ENCODE measurements at regions not wholly inside any gene's neighbourhood (a gene's known extent, or its start where the extent isn't known, plus 50 kb on each side); places are given as distances from the start of the nearest gene placed in this dataset.
"Not testable (repeated sequence)": the region's sequence is repeated elsewhere in the genome, so short reads cannot be mapped to it uniquely, and the experiment has no call there.

DNA sequence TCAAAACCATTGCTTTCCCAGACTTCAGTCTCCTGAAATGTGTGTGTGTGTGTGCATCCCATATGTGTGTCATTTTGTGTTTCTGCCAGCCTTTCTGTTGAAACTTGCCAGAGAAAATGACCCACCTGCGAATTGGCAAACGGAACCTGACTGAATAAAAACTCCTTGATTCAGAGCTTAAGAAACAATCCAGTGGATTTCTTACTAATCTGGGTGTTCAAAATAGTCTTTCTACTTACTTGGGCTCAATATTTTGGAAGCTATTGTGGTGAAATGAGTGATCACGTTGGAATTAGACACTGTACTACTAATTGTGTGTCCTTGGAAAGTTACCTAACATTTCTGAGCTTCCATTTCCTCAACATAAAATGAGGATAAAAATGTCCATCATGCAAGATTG is 138.9 kb upstream of the ERG start:
- H3K9ac ChIP-seq (ENCODE audit: low read depth, low read length), result no peak overlapping the region
- no peak overlapping the region for H3K27ac ChIP-seq (ENCODE audit: low read depth, low read length)
- H3K9me3 ChIP-seq (ENCODE audit: insufficient read depth, low read depth, low read length), result 0 out of 2 replicates have a peak, but pooled peaks cover 5% of the 10 kb centered on the region
- no peak overlapping the region for H3K4me3 ChIP-seq (ENCODE audit: low read length)
- H3K4me1 ChIP-seq (ENCODE audit: insufficient read depth, low read length), result no peaks in the 10 kb centered on the region
- no peaks in the 10 kb centered on the region for H3K27me3 ChIP-seq (ENCODE audit: insufficient read depth, low read length)
- H3K36me3 ChIP-seq (ENCODE audit: insufficient read depth, low read length), result no peaks in the 10 kb centered on the region
- WGBS, result 94% methylated on average over 3 of the region's 3 CpGs

DNA sequence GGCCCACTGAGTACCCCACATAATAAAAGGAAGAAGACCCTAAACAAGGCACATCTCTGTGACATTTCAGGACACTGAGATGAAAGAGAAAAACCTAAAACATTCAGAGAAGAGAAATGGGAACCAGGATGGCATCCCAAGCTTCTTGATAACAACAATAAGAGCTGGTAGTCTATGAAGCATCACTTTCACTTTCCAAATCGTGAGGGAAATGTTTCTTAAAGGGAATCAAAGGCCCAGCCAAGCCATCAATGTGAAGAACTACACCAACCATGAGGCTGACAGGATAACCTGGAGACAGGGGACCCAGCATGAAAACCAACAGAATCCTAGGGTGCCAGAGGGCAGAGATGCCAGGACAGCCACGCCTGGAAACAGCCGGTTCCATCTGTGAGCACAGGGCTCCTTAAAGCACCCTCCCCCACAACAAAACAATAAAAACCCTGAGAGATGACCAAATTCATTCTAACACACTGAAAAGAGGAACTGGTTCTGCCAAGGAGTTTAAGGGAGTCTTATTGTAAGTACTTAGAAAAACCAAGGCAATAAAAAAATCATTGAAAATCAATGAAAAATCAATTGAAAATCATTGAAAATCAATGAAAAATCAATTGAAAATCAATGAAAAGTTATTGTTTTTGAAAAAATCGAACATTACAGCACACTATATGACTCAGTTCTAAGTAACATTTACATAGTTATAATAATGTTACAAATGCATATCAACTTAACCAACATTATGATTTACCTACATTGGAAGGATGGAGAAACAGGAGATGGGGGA is 141.5 kb upstream of the ERG start:
- Histone ChIP-seq H3K4me3 (ENCODE audit: low read length) (no peak overlapping the region), H3K9ac (ENCODE audit: low read depth, low read length) (no peak overlapping the region), H3K36me3 (ENCODE audit: insufficient read depth, low read length) (no peaks in the 10 kb centered on the region), H3K27me3 (ENCODE audit: insufficient read depth, low read length) (no peaks in the 10 kb centered on the region), H3K9me3 (ENCODE audit: insufficient read depth, low read depth, low read length) (0 out of 2 replicates have a peak, but pooled peaks cover 5% of the 10 kb centered on the region), H3K27ac (ENCODE audit: low read depth, low read length) (no peak overlapping the region), H3K4me1 (ENCODE audit: insufficient read depth, low read length) (peaks cover 14% of the 10 kb centered on the region)
- WGBS, result 91% methylated on average over 3 of the region's 4 CpGs

DNA sequence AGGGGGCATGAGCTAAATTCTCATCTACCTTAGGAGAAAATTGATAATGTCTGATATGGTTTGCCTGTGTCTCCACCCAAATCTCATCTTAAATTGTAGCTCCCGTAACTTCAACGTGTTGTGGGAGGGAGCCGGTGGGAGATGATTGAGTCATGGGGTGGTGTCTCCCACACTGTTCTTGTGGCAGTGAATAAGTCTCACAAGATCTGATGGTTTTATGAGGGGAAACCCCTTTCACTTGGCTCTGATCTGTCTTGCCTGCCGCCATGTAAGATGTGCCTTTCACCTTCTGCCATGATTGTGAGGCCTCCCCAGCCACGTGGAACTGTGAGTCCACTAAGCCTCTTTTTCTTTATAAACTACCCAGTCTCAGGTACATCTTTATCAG is 142.1 kb upstream of the ERG start:
- not testable (repeated sequence) for H3K9me3 ChIP-seq (ENCODE audit: insufficient read depth, low read depth, low read length); H3K27ac ChIP-seq (ENCODE audit: low read depth, low read length); H3K4me3 ChIP-seq (ENCODE audit: low read length); H3K9ac ChIP-seq (ENCODE audit: low read depth, low read length); H3K36me3 ChIP-seq (ENCODE audit: insufficient read depth, low read length); H3K27me3 ChIP-seq (ENCODE audit: insufficient read depth, low read length)
- WGBS, result 96% methylated on average over 5 of the region's 5 CpGs
- peaks cover 14% of the 10 kb centered on the region for H3K4me1 ChIP-seq (ENCODE audit: insufficient read depth, low read length)

DNA sequence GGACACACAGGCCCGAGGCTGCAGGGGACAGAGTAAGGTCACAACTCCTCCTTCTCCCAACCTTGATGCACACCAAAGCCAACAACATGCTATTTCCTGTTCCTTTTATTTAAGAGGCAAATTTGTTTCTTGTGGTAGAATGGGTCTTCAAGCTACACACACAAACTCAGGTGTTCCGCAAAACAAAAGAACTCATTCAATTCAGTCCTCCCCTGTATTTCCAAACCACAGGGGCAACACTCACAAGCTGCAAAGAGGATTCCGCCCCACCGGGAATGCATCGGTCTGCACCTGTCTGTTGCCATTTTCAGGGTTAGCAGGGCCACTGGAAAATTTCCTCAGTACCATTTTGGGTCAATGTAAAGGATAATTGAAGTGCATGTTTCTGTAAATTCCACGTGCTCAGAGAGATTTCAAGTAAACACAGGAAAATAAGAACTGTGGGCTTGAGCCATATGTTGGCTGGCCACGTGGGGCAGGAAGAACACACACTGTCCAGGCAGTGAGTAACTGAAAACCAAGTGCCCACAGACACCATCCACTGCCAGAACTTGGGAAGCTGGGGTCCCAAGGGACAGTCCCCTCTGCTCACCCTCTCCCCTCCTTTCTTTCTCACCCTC is 145.2 kb upstream of the ERG start:
- no peak overlapping the region for H3K4me3 ChIP-seq (ENCODE audit: low read length)
- 0 out of 2 replicates have a peak, but pooled peaks cover 5% of the 10 kb centered on the region for H3K9me3 ChIP-seq (ENCODE audit: insufficient read depth, low read depth, low read length)
- peaks cover 14% of the 10 kb centered on the region for H3K4me1 ChIP-seq (ENCODE audit: insufficient read depth, low read length)
- H3K36me3 ChIP-seq (ENCODE audit: insufficient read depth, low read length), result no peaks in the 10 kb centered on the region
- no peak overlapping the region for H3K9ac ChIP-seq (ENCODE audit: low read depth, low read length)
- H3K27ac ChIP-seq (ENCODE audit: low read depth, low read length), result peak overlapping the region; percentile 10; the same call in 1 of the 2 replicates
- WGBS, result 73% methylated on average over 7 of the region's 7 CpGs
- 0 out of 2 replicates have a peak, but pooled peaks cover 1% of the 10 kb centered on the region for H3K27me3 ChIP-seq (ENCODE audit: insufficient read depth, low read length)

DNA sequence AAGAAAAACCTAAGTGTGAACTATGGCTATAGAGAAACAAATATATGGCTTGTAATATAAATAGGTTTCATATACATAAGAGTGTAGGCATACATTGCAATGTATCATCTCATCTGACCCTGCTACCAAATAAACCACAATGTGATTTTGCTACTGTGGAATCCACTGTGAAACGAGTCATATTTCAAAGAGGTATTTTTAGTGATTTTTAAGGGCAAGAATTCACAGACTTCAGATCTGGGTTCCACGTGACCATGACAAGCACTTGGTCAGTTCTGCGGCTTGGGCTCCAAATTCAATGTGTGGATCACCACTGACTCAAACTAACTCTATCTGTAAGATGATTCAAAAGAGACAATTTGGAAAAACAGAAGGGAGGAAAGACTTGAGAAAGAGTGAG is 147.0 kb upstream of the ERG start:
- Histone ChIP-seq H3K4me3 (ENCODE audit: low read length) (no peak overlapping the region), H3K9me3 (ENCODE audit: insufficient read depth, low read depth, low read length) (no peaks in the 10 kb centered on the region), H3K9ac (ENCODE audit: low read depth, low read length) (no peak overlapping the region), H3K4me1 (ENCODE audit: insufficient read depth, low read length) (peaks cover 14% of the 10 kb centered on the region), H3K27ac (ENCODE audit: low read depth, low read length) (no peak overlapping the region), H3K36me3 (ENCODE audit: insufficient read depth, low read length) (no peaks in the 10 kb centered on the region), H3K27me3 (ENCODE audit: insufficient read depth, low read length) (0 out of 2 replicates have a peak, but pooled peaks cover 2% of the 10 kb centered on the region)
- WGBS, result 88% methylated on average over 3 of the region's 3 CpGs

DNA sequence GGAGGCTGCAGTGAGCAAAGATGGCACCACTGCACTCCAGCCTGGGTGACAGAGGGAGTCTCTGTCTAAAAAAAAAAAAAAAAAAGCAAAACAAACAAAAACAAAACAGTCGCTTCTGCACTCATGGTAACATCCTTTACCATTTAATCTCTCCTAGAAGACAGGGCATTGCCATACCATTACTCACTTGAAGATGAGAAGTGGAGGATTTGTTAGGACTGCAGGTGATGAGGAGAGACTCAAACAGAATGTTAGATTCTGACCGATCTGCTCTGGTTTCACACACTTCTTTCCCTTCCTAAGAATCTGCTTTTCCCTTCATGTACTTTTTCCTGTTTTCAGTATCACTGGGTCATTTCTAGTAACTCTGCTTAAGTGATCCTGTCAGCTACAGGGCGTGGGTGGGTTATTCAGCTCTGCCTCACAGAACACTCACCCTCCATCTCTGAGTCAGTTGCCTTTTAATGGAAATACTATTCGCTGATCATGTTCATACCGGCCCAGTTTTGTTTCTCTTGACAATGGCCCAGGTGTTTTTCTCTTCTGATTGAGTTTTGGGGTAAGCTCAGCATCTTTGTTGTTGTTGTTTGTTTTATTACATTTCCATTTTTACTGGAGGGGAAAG is 148.0 kb upstream of the ERG start:
- Histone ChIP-seq H3K4me1 (ENCODE audit: insufficient read depth, low read length) (peaks cover 14% of the 10 kb centered on the region), H3K36me3 (ENCODE audit: insufficient read depth, low read length) (no peaks in the 10 kb centered on the region), H3K27ac (ENCODE audit: low read depth, low read length) (no peak overlapping the region), H3K4me3 (ENCODE audit: low read length) (no peak overlapping the region), H3K27me3 (ENCODE audit: insufficient read depth, low read length) (0 out of 2 replicates have a peak, but pooled peaks cover 2% of the 10 kb centered on the region), H3K9me3 (ENCODE audit: insufficient read depth, low read depth, low read length) (no peaks in the 10 kb centered on the region), H3K9ac (ENCODE audit: low read depth, low read length) (no peak overlapping the region)
- 96% methylated on average over 4 of the region's 5 CpGs for WGBS

DNA sequence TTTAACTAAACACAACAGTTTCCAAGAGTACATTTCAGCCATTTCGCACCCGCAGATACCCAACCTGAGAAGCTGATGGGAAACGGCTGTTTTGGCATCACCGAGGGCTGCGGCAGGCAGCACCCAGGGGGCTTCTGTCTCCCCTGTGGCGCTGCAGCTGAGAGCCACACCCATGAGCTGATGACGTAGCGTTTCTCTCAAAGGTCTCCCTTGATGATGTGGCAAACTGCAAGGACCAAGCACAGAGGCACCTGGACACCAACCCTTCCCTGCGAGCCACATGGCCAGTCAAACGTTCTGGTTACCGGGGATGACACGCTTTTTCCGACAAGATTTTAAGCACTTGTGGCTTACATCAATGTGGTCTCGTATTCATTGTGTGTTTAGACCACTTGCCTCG is 150.8 kb upstream of the ERG start:
- no peaks in the 10 kb centered on the region for H3K4me1 ChIP-seq (ENCODE audit: insufficient read depth, low read length)
- 0 out of 2 replicates have a peak, but pooled peaks cover 2% of the 10 kb centered on the region for H3K27me3 ChIP-seq (ENCODE audit: insufficient read depth, low read length)
- H3K27ac ChIP-seq (ENCODE audit: low read depth, low read length), result no peak overlapping the region
- H3K9me3 ChIP-seq (ENCODE audit: insufficient read depth, low read depth, low read length), result no peaks in the 10 kb centered on the region
- no peaks in the 10 kb centered on the region for H3K36me3 ChIP-seq (ENCODE audit: insufficient read depth, low read length)
- WGBS, result 95% methylated on average over 15 of the region's 15 CpGs
- H3K4me3 ChIP-seq (ENCODE audit: low read length), result no peak overlapping the region
- H3K9ac ChIP-seq (ENCODE audit: low read depth, low read length), result no peak overlapping the region

DNA sequence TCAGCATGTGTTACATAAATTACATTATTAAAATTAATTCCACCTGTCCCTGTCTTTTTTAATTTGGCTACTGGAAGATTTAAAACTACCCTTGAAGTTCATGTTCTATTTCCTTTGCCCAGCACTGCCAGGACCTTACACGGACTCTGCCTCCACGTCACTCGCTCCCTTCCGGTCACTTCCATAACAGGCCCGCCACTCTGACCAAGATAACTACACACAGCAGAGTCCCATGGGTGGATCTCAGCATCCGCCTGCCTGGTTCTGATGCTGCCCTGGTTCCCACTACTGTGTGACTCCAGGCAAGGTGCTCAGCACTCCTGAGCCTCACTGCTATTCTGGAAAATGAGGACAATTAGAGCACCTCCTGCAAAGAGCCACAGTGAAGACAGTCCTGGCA is 153.3 kb upstream of the ERG start:
- H3K27me3 ChIP-seq (ENCODE audit: insufficient read depth, low read length), result peaks cover 12% of the 10 kb centered on the region; the same call in 1 of the 2 replicates

DNA sequence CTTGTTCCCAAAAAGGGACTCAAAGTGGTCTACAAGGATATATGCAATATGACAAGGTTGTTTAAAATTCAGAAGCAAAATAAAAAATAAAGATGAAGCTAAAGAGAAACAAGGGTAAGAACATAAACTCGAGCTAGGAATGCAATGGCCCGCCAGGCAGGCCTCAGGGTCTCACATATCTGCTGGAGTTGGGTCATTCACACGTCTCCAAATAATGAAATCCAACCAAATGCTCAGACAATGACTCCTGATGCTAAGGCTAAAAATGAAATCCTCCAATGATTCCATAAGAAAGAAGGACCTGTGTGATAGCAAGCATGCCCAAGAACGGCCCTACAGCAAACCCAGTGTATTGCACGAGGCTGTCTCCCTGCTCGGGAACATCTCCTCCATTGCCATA is 153.3 kb upstream of the ETS2 start:
- Histone ChIP-seq H3K36me3 (ENCODE audit: insufficient read depth, low read length) (no peaks in the 10 kb centered on the region), H3K9ac (ENCODE audit: low read depth, low read length) (no peak overlapping the region), H3K27me3 (ENCODE audit: insufficient read depth, low read length) (peaks cover 20% of the 10 kb centered on the region; the same call in 1 of the 2 replicates), H3K4me3 (ENCODE audit: low read length) (no peak overlapping the region), H3K4me1 (ENCODE audit: insufficient read depth, low read length) (no peaks in the 10 kb centered on the region), H3K27ac (ENCODE audit: low read depth, low read length) (no peak overlapping the region), H3K9me3 (ENCODE audit: insufficient read depth, low read depth, low read length) (no peaks in the 10 kb centered on the region)
- 91% methylated on average over 6 of the region's 6 CpGs for WGBS

More for the DNA sequence above, 153.3 kb upstream of the ERG start:
- Histone ChIP-seq H3K4me3 (ENCODE audit: low read length) (no peak overlapping the region), H3K9me3 (ENCODE audit: insufficient read depth, low read depth, low read length) (no peaks in the 10 kb centered on the region), H3K4me1 (ENCODE audit: insufficient read depth, low read length) (no peaks in the 10 kb centered on the region), H3K9ac (ENCODE audit: low read depth, low read length) (no peak overlapping the region), H3K27ac (ENCODE audit: low read depth, low read length) (no peak overlapping the region), H3K36me3 (ENCODE audit: insufficient read depth, low read length) (no peaks in the 10 kb centered on the region)
- 94% methylated on average over 6 of the region's 6 CpGs for WGBS

DNA sequence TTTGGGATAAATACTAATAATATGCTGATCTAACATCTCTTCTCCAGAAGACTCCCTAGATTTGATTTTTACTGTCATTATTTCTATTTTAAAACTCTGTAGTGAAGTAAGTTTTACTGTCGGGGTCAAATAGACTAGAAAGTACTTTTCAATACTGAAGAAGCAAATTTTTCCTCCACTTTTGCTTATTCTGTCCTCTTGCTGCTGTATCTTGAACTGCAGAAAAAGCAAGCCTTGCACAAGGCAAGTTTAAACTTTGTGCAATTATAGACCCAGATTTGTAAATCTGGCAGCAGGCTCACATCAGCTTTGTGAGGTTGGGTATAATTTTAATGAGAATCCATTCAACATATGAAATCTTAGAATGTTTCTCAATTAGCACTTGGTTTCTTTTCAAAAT is 151.1 kb upstream of the ETS2 start:
- Histone ChIP-seq H3K9me3 (ENCODE audit: insufficient read depth, low read depth, low read length) (no peaks in the 10 kb centered on the region), H3K27me3 (ENCODE audit: insufficient read depth, low read length) (peaks cover 40% of the 10 kb centered on the region), H3K4me3 (ENCODE audit: low read length) (no peak overlapping the region), H3K9ac (ENCODE audit: low read depth, low read length) (no peak overlapping the region), H3K27ac (ENCODE audit: low read depth, low read length) (no peak overlapping the region), H3K36me3 (ENCODE audit: insufficient read depth, low read length) (no peaks in the 10 kb centered on the region), H3K4me1 (ENCODE audit: insufficient read depth, low read length) (no peaks in the 10 kb centered on the region)
- WGBS, result 100% methylated on average over 1 of the region's 1 CpG

DNA sequence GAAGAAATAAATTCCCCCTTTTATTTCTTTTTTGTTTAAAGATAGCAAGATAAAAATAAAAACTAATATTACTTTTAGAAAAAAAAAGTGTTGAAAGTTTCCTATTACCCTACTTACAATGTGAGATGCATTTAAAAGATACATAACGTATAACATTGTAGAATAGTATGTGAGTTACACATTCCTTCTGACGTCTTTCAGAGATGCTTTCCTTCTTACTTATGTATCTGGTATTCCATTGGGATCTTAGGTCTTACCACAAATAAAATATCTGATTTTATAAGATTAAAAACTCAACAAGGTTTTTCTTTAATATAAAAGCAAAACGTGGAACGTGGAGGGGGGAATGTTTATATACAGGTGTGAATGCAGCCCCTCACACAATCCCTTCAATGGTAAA is 147.2 kb upstream of the ETS2 start:
- no peaks in the 10 kb centered on the region for H3K9me3 ChIP-seq (ENCODE audit: insufficient read depth, low read depth, low read length)
- H3K4me1 ChIP-seq (ENCODE audit: insufficient read depth, low read length), result peaks cover 11% of the 10 kb centered on the region
- no peak overlapping the region for H3K4me3 ChIP-seq (ENCODE audit: low read length)
- H3K36me3 ChIP-seq (ENCODE audit: insufficient read depth, low read length), result no peaks in the 10 kb centered on the region
- H3K9ac ChIP-seq (ENCODE audit: low read depth, low read length), result no peak overlapping the region
- peaks cover 79% of the 10 kb centered on the region for H3K27me3 ChIP-seq (ENCODE audit: insufficient read depth, low read length)
- no CpG with 5 or more reads among the region's 4 CpGs for WGBS
- no peak overlapping the region for H3K27ac ChIP-seq (ENCODE audit: low read depth, low read length)

Data from HUES64 (cell line).